GM12872 (cell line): ENCODE measurements at regions not wholly inside any gene's neighbourhood (a gene's known extent, or its start where the extent isn't known, plus 50 kb on each side); places are given as distances from the start of the nearest gene placed in this dataset.

Source experiments
- CTCF ChIP-seq: IDR thresholded peaks from 3 replicates; pipeline ENCODE4 v1.5.1; 2011; ENCODE audit warnings: low read depth, mild to moderate bottlenecking, low read length, moderate library complexity; ENCODE audit not compliant: insufficient read depth

- no peak for TF ChIP-seq CTCF
Measured at GRCh38 chr1:78283691-78284090, 207.1 kb upstream of the PTGFR start.

GRCh38 chr1:78284354-78284753 is 206.4 kb upstream of the PTGFR start:
- no peak for TF ChIP-seq CTCF

GRCh38 chr1:78286686-78287085 is 204.1 kb upstream of the PTGFR start:
- no peak for TF ChIP-seq CTCF

- TF ChIP-seq CTCF, result no peak
Measured at GRCh38 chr1:78289603-78290002, 201.2 kb upstream of the PTGFR start.

GRCh38 chr1:78291418-78291817 is 199.4 kb upstream of the PTGFR start:
- no peak for TF ChIP-seq CTCF

- no peak for TF ChIP-seq CTCF
Measured at GRCh38 chr1:78291872-78292271, 198.9 kb upstream of the PTGFR start.

- no peak for TF ChIP-seq CTCF
Measured at GRCh38 chr1:78292361-78292760, 198.4 kb upstream of the PTGFR start.

- no peak for TF ChIP-seq CTCF
Measured at GRCh38 chr1:78297836-78298235, 192.9 kb upstream of the PTGFR start.
